ENCODE measurements at regions not wholly inside any gene's neighbourhood (a gene's known extent, or its start where the extent isn't known, plus 50 kb on each side); places are given as distances from the start of the nearest gene placed in this dataset.

DNA sequence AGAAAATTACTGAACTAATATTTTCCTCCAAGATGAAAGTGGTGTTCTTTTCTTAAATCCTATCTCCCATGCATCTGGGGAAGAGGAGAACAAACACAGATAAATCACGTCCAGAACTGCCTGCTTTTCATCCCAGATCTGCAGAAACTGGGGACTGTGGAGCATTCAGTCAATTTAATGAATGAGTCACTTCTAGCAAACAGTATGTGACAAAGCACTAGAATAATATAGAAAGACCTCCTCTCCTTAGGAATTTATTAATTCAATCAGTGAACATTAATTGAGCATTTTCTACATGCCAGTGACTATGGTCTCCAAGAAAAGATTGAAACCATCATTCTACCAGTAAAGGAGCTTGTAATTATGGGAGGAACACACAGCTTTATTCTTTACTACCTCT is 693.4 kb upstream of the ID2 start:
- Histone ChIP-seq H3K27me3 (no peaks in the 10 kb centered on the region), H3K4me1 (peaks cover 0 to 10% (median 0%) of the 10 kb centered on the region in 3 donors), H3K36me3 (no peaks in the 10 kb centered on the region), H3K27ac (no peak overlapping the region), H3K4me3 (no peak overlapping the region), H3K9me3 (no peaks in the 10 kb centered on the region)
- DNase-seq: no peak
- intact Hi-C loops (cut with DNase I): no loop called here
- no peak for TF ChIP-seq POLR2A (IDR thresholded peaks at IDR 0.05)
- TF ChIP-seq, protein P1, sequence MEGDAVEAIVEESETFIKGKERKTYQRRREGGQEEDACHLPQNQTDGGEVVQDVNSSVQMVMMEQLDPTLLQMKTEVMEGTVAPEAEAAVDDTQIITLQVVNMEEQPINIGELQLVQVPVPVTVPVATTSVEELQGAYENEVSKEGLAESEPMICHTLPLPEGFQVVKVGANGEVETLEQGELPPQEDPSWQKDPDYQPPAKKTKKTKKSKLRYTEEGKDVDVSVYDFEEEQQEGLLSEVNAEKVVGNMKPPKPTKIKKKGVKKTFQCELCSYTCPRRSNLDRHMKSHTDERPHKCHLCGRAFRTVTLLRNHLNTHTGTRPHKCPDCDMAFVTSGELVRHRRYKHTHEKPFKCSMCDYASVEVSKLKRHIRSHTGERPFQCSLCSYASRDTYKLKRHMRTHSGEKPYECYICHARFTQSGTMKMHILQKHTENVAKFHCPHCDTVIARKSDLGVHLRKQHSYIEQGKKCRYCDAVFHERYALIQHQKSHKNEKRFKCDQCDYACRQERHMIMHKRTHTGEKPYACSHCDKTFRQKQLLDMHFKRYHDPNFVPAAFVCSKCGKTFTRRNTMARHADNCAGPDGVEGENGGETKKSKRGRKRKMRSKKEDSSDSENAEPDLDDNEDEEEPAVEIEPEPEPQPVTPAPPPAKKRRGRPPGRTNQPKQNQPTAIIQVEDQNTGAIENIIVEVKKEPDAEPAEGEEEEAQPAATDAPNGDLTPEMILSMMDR (IDR thresholded peaks at IDR 0.05): no peak
- 40 to 59% methylated on average over 1 of the region's 1 CpG for WGBS, 2 donors

DNA sequence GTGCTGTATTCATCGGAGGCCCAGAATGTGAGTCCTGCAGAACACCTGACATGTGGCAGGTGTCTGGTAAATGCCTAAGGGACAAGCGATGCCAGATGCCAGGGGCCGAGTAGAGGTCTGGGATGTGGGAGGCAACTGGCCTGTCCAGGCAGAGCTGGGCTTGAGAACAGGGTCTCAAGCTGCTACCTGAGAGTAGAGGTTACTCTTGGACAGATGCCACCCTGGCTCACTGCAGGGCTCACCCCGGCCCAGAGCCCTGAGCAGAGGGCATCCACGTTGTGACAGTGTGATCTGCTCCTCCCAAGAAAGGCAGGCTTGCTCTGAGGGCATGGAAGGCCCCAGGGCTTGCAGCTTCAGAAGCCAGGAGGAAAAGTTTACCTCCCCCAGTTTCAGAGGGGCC is 692.0 kb upstream of the ID2 start:
- H3K36me3 ChIP-seq: no peaks in the 10 kb centered on the region
- 67 to 68% methylated on average over 3 to 4 of the region's 5 CpGs for WGBS, 2 donors
- H3K27ac ChIP-seq: no peak overlapping the region
- no peak for DNase-seq
- TF ChIP-seq POLR2A (IDR thresholded peaks at IDR 0.05): no peak
- TF ChIP-seq, protein P1 (IDR thresholded peaks at IDR 0.05): no peak
- H3K4me3 ChIP-seq: no peak overlapping the region
- H3K9me3 ChIP-seq: no peaks in the 10 kb centered on the region
- peaks cover 0 to 16% (median 0%) of the 10 kb centered on the region in 3 donors for H3K4me1 ChIP-seq
- intact Hi-C loops (cut with DNase I): no loop called here
- H3K27me3 ChIP-seq: no peaks in the 10 kb centered on the region

DNA sequence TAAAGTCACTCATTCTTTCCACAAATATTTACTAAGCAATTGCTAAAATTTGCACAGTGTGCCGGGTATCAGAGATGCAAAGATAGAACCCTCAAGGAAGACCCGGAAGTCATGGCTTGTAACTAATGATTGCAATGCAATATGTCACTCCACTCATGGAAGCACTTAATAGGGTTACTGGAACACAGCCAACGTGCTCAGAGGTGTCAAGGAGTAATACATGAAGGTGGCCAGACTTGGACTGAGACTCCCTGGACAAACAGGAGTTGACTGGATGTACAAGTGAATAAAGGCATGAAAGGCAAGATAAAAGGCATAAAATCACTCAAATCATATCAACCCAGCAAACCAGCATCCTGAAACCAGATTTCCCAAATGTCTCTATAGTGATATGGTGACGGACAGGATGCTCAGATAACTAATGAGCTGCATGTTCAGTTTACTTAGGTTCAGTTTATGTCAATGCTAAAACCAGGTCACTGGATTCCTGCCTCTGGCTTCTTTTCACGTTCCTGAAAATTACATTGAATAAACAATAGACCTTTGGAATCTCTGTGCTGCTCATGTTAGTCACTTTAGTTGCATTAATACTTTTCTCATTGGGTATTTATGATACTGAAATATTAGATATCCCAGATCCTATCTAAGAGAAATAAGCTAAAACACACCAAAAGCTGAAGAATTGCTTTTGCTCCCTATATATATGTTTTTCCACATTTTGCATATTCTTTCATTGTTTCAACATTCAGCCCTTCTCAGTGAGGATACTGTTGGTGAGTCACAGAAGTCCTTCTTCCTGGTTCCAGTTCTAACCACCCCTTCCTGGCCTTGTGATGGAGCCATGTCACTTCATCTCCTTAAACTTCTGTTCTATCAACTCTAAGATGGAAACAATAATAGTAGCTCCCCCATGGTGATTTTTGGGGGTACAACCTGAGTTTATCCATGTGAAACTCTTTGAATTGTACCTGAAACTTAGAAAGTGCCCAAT is 688.9 kb upstream of the ID2 start:
- Histone ChIP-seq H3K27me3 (no peaks in the 10 kb centered on the region), H3K27ac (no peak overlapping the region), H3K9me3 (no peaks in the 10 kb centered on the region), H3K4me3 (no peak overlapping the region), H3K36me3 (no peaks in the 10 kb centered on the region), H3K4me1 (peaks cover 0 to 19% (median 9%) of the 10 kb centered on the region in 3 donors)
- TF ChIP-seq, protein P1 (IDR thresholded peaks at IDR 0.05): no peak
- TF ChIP-seq POLR2A (IDR thresholded peaks at IDR 0.05): no peak
- no peak for DNase-seq
- intact Hi-C loops (cut with DNase I): no loop called here
- WGBS, 2 donors: 60% methylated on average over 5 of the region's 5 CpGs

DNA sequence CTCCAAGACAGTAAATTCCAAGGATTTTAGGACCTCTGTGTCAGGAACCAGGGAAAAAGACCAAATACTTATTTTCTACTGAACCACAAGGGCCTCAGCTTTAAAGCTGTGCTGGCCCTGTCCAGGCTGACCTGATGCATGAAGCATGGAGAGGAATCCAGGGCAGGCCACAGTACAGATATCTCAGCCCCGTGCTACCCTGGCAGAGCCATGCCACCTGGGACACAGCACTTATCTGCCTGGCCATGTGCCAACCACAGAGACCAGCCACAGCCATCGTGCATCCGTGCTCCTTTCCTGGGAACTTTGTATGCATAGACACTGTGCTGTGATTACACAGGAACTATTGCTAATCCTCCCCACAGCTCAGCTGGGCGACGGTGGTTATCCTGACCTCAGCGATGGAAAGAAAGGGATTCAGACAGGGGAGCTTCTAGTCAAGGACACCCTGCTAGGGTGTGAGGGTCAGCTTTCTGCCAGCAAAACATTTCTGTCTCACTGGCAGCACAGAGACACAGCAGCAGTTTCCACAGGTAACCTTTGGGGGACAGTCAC is 687.4 kb upstream of the ID2 start:
- Histone ChIP-seq H3K4me1 (peaks cover 0 to 19% (median 9%) of the 10 kb centered on the region in 3 donors), H3K27me3 (no peaks in the 10 kb centered on the region), H3K27ac (no peak overlapping the region), H3K36me3 (no peaks in the 10 kb centered on the region), H3K4me3 (no peak overlapping the region), H3K9me3 (no peaks in the 10 kb centered on the region)
- 39 to 80% methylated on average over 1 to 6 of the region's 6 CpGs for WGBS, 2 donors
- no peak for DNase-seq
- TF ChIP-seq POLR2A (IDR thresholded peaks at IDR 0.05): no peak
- TF ChIP-seq, protein P1 (IDR thresholded peaks at IDR 0.05): no peak
- intact Hi-C loops (cut with DNase I): no loop called here

DNA sequence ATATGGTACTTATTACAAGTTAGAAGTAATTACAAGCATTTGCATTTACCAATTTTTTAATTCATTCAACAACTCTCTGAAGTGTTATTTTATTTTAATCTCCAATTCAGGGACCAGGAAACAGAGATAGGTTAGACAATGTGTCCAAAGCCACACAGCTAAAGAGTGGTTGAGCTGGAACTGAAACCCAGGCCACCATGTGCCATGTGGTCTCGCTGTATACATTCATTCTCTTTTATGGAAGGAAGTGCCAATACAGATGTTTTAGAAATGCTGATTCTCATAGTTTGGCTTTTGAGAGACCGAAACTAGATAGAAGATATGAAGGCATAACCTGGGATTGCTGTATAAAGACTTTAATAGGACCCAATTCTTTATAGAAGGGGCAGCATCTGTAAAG is 684.6 kb upstream of the ID2 start:
- Histone ChIP-seq H3K27ac (no peak overlapping the region), H3K27me3 (no peaks in the 10 kb centered on the region), H3K4me1 (peaks cover 0 to 19% (median 9%) of the 10 kb centered on the region in 3 donors), H3K36me3 (no peaks in the 10 kb centered on the region), H3K4me3 (no peak overlapping the region), H3K9me3 (no peaks in the 10 kb centered on the region)
- DNase-seq: no peak
- WGBS, 2 donors: 81 to 82% methylated on average over 2 of the region's 2 CpGs
- TF ChIP-seq, protein P1 (IDR thresholded peaks at IDR 0.05): no peak
- no peak for TF ChIP-seq POLR2A (IDR thresholded peaks at IDR 0.05)
- intact Hi-C loops (cut with DNase I): no loop called here
